Epidermal melanocyte (primary cell): ENCODE measurements at regions not wholly inside any gene's neighbourhood (a gene's known extent, or its start where the extent isn't known, plus 50 kb on each side); places are given as distances from the start of the nearest gene placed in this dataset.

Source experiments
- DNase-seq: peaks from one replicate; pipeline ENCODE4 v3.0.0; 2011; ENCODE audit warnings: low spot score; ENCODE audit not compliant: insufficient read length

DNA sequence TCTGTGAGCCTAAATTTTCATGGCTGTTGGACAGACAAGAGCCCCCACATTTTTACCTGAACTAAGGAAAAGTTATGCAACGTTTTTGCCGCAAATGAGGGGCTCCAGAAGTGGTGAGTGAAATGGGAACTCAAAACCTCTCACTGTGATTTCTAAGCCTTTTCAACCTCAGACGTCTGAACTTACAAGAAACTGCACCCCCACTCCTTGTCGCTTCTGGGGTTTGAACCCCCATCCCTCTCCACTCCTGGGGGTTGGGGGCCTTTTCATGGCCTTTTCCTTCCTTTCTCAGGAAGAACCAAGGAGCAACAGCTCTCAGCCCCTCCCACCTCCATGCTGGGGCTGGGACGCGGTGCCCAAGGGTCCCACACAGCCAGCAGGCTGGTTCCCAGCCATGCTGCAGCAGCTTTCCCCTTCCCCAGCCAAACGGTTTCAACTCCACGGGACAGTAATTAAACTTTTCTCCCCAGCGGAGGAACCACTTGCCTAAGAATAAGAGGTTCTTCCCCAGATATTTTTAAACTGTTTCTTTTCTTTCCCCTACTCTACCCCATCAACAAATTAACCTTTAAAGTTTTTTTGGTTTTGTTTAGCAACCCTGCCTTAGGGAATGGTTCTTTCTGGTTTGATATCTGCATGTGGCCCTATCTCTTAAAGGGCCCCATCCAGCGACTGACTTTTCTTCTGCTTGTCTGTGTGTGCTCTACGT lies 387.6 kb upstream of the CBLB start:
- no peak for DNase-seq

- DNase-seq = no peak
Measured at GRCh38 chr3:106257172-106257571, 388.4 kb upstream of the CBLB start.

DNA sequence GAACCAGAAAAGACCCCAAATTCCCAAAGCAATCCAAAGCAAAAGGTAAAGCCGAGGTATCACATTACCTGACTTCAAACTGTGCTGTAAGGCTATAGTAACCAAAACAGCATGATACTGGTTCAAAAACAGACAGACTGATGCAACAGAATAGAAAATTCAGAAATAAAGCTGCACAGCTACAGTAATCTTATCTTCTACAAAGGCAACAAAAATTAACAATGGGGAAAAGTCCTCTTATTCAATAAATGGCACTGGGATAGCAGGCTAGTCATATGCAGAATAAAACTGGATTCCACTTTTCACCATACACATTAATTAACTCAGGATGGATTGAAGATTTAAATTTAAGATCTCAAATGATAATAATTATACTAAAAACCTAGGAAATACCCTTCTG lies 392.6 kb upstream of the CBLB start:
- no peak for DNase-seq

DNA sequence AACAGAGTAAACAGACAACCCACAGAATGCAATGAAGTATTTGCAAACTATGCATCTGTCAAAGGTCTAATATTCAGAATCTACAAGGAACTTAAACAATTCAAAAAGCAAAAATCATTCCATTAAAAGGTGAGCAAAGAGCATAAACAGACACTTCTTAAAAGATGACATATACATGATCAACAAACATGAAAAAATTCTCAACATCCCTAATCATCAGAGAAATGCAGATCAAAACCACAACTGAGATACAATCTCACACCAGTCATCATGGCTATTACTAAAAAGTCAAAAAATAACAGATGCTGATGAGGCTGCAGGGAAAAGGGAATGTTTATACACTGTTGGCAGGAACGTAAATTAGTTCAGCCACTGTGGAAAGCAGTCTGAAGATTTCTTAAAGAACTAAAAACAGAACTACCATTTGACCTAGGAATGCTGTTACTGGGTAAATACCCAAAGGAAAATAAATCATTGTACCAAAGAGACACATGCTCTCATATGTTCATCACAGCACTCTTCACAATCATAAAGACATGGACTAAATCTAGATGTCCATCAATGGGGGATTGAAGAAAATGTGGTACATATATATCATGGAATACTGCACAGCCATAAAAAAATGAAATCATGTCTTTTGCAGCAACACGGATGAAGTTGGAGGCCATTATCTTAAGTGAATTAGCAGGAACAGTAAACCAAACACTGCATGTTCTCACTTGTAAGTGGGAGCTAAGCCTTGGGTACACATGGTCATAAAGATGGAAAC lies 393.3 kb upstream of the CBLB start:
- DNase-seq = no peak

GRCh38 chr3:106263011-106263410 lies 394.2 kb upstream of the CBLB start:
- no peak for DNase-seq

DNA sequence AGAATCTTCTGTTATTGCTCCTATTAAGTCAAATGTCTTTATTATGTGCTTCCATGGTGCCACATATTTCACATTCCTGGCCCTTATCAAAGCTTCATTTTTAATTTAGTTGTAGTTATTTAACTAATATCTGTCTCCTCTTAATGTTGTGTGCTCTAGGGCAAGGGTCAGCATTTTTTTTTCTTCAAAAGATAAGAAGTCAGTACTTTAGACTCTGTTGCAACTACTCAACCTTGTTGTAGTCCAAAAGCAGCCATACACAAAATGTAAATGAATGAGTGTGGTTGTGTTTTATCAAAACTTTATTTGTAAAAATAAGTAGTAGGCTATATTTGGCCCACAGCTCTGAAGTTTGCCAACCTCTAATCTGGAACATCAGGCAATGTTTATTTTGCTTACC lies 394.7 kb upstream of the CBLB start:
- DNase-seq = no peak

GRCh38 chr3:106265704-106266103 lies 396.9 kb upstream of the CBLB start:
- DNase-seq = no peak

- DNase-seq = no peak
Measured at GRCh38 chr3:106268696-106269095, 399.9 kb upstream of the CBLB start.

GRCh38 chr3:106272302-106272701 lies 403.5 kb upstream of the CBLB start:
- DNase-seq = no peak

DNA sequence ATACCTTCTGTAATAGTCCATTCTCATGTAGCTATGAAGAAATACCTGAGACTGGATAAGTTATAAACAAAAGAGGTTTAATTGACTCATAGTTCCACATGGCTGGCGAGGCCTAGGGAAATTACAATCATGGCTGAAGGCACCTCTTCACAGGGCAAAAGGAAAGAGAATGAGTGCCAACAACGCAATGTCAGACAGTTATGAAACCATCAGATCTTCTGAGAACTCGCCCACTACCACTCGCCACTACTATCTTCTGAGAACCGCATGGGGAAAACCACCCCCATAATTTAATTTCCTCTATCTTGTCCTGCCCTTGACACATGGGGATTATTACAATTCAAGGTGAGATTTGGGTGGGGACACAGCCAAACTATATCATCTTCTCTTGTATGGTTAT lies 406.8 kb upstream of the CBLB start:
- DNase-seq = no peak

- DNase-seq = no peak
Measured at GRCh38 chr3:106276151-106276550, 407.3 kb upstream of the CBLB start.

- no peak for DNase-seq
Measured at GRCh38 chr3:106276755-106277612, 408.2 kb upstream of the CBLB start.

DNA sequence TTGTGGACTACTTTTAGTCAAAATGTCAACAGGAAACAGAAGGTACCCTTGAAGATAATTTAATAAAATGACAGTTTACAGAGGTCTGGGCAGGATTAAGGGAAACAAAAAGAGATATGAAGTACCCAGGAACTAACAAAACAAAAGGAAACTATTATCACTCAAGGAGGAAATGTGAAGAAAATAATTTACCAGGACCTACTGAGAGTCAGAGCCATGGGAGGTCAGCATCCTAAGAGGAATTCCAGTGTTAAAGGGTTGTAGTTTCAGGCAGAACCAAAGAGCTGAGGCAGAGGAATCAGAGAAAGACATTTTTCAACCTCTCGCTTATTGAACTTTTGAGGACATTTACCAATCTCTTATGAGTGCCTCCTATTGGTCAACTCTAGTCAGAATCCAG lies 408.9 kb upstream of the CBLB start:
- DNase-seq = no peak

GRCh38 chr3:106281221-106281620 lies 412.4 kb upstream of the CBLB start:
- DNase-seq = no peak

- no peak for DNase-seq
Measured at GRCh38 chr3:106282943-106283342, 414.1 kb upstream of the CBLB start.

DNA sequence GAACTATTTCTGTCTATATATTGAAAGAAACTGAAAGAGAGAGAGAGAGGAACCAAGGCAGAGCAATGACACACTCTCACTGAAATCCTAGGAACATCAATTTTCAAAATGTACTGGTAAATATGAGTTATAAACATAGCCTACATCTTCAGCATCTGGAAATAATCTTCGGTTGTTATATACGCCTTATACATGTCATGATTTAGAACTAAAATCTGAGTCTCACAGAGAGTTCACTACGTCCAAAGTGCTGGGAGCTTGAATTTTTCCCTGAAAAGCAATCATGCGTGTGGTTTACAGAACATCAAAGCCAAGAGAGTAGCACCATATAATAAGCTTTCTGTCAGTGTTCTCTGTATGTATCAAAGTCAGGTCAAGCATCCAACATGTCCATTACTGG lies 420.0 kb upstream of the CBLB start:
- no peak for DNase-seq

DNA sequence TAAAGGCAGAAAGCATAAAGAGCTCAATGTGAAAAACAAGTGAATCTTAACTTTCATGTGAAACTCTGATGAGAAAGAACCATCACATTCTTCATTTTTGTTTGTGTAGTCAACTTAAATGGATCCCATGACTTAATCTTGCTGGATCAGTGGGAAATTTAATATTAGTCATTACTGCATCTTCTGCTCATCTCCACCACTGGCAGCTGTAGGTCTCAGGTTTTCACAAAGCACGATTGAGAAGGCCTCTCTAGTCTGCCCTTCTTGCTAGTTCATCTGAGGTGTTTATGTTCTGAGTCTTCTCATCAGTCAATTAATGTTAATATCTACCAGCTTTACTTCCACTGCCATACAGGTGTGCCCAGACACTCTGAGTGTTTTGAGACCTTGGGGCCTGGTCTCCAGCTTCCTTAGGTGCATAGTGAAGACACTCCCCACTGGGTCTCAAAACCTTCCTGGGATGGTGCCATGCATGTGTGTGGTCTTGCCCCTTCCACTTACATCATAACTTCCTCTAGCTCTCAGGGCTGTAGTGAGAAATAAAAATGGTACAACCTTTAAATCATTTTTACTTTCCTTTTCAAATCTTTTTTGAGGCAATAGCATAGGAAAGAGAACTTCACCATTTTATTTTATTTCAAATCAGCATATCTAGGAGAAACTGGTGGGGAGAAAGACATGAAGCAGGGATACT lies 421.6 kb upstream of the CBLB start:
- DNase-seq = no peak

GRCh38 chr3:106293161-106293560 lies 424.3 kb upstream of the CBLB start:
- no peak for DNase-seq

GRCh38 chr3:106294121-106294520 lies 425.3 kb upstream of the CBLB start:
- DNase-seq = no peak

GRCh38 chr3:106296062-106296461 lies 427.2 kb upstream of the CBLB start:
- DNase-seq = no peak

- no peak for DNase-seq
Measured at GRCh38 chr3:106299300-106300098, 430.7 kb upstream of the CBLB start.
